ENCODE measurements at regions not wholly inside any gene's neighbourhood (a gene's known extent, or its start where the extent isn't known, plus 50 kb on each side); places are given as distances from the start of the nearest gene placed in this dataset.

DNA sequence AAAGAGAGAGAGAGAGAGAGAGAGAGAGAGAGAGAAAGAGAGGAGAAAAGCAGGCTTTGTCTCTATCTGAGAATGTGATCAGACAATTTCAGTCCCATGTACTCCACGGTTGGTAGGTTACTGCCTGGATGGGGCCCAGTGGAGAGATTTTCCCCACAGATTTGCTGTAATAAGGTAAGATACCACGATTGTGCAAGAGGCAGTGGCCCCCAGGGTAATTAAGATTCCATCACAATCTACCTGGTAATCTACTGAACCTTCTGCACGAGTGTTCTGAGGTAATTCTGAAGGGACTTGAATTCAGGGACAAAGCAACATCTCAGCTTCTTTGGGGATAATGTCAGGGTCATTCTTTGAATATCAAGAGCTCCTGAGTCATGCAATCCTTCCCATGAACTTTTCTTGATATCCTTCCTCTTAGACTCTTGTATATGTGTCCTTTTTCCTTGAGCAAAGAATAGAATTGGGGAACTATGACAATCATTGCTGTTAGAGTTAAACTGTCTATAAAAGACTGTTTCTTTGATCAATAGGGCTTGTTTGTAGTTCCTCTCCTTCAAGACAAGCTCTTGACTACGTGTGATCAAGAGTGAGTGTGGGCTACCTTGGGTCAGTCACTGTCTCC lies 306.6 kb downstream of the MAF start (continued):
- TF ChIP-seq, protein P1, sequence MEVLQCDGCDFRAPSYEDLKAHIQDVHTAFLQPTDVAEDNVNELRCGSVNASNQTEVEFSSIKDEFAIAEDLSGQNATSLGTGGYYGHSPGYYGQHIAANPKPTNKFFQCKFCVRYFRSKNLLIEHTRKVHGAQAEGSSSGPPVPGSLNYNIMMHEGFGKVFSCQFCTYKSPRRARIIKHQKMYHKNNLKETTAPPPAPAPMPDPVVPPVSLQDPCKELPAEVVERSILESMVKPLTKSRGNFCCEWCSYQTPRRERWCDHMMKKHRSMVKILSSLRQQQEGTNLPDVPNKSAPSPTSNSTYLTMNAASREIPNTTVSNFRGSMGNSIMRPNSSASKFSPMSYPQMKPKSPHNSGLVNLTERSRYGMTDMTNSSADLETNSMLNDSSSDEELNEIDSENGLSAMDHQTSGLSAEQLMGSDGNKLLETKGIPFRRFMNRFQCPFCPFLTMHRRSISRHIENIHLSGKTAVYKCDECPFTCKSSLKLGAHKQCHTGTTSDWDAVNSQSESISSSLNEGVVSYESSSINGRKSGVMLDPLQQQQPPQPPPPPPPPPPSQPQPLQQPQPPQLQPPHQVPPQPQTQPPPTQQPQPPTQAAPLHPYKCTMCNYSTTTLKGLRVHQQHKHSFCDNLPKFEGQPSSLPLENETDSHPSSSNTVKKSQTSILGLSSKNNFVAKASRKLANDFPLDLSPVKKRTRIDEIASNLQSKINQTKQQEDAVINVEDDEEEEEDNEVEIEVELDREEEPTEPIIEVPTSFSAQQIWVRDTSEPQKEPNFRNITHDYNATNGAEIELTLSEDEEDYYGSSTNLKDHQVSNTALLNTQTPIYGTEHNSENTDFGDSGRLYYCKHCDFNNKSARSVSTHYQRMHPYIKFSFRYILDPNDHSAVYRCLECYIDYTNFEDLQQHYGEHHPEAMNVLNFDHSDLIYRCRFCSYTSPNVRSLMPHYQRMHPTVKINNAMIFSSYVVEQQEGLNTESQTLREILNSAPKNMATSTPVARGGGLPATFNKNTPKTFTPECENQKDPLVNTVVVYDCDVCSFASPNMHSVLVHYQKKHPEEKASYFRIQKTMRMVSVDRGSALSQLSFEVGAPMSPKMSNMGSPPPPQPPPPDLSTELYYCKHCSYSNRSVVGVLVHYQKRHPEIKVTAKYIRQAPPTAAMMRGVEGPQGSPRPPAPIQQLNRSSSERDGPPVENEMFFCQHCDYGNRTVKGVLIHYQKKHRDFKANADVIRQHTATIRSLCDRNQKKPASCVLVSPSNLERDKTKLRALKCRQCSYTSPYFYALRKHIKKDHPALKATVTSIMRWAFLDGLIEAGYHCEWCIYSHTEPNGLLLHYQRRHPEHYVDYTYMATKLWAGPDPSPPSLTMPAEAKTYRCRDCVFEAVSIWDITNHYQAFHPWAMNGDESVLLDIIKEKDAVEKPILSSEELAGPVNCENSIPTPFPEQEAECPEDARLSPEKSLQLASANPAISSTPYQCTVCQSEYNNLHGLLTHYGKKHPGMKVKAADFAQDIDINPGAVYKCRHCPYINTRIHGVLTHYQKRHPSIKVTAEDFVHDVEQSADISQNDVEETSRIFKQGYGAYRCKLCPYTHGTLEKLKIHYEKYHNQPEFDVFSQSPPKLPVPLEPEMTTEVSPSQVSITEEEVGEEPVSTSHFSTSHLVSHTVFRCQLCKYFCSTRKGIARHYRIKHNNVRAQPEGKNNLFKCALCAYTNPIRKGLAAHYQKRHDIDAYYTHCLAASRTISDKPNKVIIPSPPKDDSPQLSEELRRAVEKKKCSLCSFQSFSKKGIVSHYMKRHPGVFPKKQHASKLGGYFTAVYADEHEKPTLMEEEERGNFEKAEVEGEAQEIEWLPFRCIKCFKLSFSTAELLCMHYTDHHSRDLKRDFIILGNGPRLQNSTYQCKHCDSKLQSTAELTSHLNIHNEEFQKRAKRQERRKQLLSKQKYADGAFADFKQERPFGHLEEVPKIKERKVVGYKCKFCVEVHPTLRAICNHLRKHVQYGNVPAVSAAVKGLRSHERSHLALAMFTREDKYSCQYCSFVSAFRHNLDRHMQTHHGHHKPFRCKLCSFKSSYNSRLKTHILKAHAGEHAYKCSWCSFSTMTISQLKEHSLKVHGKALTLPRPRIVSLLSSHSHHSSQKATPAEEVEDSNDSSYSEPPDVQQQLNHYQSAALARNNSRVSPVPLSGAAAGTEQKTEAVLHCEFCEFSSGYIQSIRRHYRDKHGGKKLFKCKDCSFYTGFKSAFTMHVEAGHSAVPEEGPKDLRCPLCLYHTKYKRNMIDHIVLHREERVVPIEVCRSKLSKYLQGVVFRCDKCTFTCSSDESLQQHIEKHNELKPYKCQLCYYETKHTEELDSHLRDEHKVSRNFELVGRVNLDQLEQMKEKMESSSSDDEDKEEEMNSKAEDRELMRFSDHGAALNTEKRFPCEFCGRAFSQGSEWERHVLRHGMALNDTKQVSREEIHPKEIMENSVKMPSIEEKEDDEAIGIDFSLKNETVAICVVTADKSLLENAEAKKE (CRISPR knock-in tag; IDR thresholded peaks at IDR 0.05) = no peak
- TF ChIP-seq EZH2phosphoT487 (IDR thresholded peaks at IDR 0.05; ENCODE audit: unreplicated experiment) (no peak), JUNB (IDR thresholded peaks at IDR 0.05; ENCODE audit: unreplicated experiment) (no peak), CREB1 (CRISPR knock-in tag; IDR thresholded peaks at IDR 0.05; ENCODE audit: low read depth) (no peak), ZNF331 (CRISPR knock-in tag; IDR thresholded peaks at IDR 0.05; ENCODE audit: low read depth) (no peak)

DNA sequence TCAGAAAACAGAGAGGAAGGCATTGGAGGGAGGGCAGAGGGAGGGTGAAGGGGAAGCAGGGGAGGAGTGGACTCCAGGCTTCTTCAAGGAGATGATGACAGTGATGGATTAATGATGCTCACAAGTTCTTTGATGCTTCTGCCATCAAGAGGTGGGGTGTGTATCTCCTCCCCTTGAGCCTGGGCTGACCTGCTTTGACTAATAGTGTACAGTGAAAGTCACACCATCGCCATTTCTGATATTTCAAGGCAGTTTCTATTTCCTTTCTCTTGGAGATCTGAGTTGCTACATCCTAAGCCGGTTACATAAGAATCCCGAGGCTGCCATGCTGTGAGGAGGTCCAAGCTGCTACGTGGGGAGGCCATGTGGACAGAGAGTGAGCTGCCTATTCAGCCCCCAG lies 312.5 kb downstream of the MAF start:
- Histone ChIP-seq H3F3A (replicated peaks; ENCODE audit: low read depth) (no peaks in the 10 kb centered on the region), H2AFZ (no peak overlapping the region), H3K27me3 (ENCODE audit: insufficient read depth) (no peaks in the 10 kb centered on the region), H3K4me2 (no peak overlapping the region), H3K4me1 (ENCODE audit: insufficient read depth) (peaks cover 18% of the 10 kb centered on the region; the same call in 1 of the 2 replicates), H3K27ac (ENCODE audit: low read depth) (no peak overlapping the region), H3K36me3 (ENCODE audit: insufficient read depth) (no peaks in the 10 kb centered on the region), H3K9me2 (ENCODE audit: insufficient read depth) (peaks cover 1% of the 10 kb centered on the region; the same call in 1 of the 2 replicates), H3K4me3 (no peak overlapping the region), H4K20me1 (replicated peaks; ENCODE audit: insufficient read depth) (no peaks in the 10 kb centered on the region), H3K79me2 (replicated peaks; ENCODE audit: insufficient read depth) (no peaks in the 10 kb centered on the region)
- H3K36me3 Mint-ChIP-seq (ENCODE audit: low read depth) = no peaks in the 10 kb centered on the region
- H3K4me3 Mint-ChIP-seq = no peak overlapping the region
- no peaks in the 10 kb centered on the region for H3K9me3 Mint-ChIP-seq
- ATAC-seq (no peak), DNase-seq (ENCODE audit: low spot score) (no peak)
- peaks cover 17% of the 10 kb centered on the region for H3K4me1 Mint-ChIP-seq
- H3K27me3 Mint-ChIP-seq (ENCODE audit: insufficient read depth, low read depth, poor library complexity) = no peaks in the 10 kb centered on the region
- H3K27ac Mint-ChIP-seq = no peak overlapping the region
- TF ChIP-seq, protein P2, sequence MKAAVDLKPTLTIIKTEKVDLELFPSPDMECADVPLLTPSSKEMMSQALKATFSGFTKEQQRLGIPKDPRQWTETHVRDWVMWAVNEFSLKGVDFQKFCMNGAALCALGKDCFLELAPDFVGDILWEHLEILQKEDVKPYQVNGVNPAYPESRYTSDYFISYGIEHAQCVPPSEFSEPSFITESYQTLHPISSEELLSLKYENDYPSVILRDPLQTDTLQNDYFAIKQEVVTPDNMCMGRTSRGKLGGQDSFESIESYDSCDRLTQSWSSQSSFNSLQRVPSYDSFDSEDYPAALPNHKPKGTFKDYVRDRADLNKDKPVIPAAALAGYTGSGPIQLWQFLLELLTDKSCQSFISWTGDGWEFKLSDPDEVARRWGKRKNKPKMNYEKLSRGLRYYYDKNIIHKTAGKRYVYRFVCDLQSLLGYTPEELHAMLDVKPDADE (IDR thresholded peaks at IDR 0.05) = no peak
- TF ChIP-seq, protein P3, sequence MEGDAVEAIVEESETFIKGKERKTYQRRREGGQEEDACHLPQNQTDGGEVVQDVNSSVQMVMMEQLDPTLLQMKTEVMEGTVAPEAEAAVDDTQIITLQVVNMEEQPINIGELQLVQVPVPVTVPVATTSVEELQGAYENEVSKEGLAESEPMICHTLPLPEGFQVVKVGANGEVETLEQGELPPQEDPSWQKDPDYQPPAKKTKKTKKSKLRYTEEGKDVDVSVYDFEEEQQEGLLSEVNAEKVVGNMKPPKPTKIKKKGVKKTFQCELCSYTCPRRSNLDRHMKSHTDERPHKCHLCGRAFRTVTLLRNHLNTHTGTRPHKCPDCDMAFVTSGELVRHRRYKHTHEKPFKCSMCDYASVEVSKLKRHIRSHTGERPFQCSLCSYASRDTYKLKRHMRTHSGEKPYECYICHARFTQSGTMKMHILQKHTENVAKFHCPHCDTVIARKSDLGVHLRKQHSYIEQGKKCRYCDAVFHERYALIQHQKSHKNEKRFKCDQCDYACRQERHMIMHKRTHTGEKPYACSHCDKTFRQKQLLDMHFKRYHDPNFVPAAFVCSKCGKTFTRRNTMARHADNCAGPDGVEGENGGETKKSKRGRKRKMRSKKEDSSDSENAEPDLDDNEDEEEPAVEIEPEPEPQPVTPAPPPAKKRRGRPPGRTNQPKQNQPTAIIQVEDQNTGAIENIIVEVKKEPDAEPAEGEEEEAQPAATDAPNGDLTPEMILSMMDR (conservative IDR thresholded peaks at IDR 0.05; ENCODE audit: low read depth in 2 of 2) = no peak
